Spleen (tissue), 7 donors: ENCODE measurements at regions not wholly inside any gene's neighbourhood (a gene's known extent, or its start where the extent isn't known, plus 50 kb on each side); places are given as distances from the start of the nearest gene placed in this dataset.

Experiments used
- POLR2A ChIP-seq, 3 donors: fragments of 450-650 bp; IDR thresholded peaks; one replicate each; pipeline ENCODE4 v1.5.1; 2017; ENCODE audit warnings: antibody characterized with exemption in 3 of 3, mild to moderate bottlenecking in 1 of 3
- TF ChIP-seq, protein P1 (sequence below), 11 experiments: fragments of 200-600 bp in 7 of 11; fragments of 450-650 bp in 4 of 11; sonication (generic) in 4 of 11; IDR thresholded peaks in 8 of 11; conservative IDR thresholded peaks in 3 of 11; 1 replicate in 7 of 11; 2 replicates in 4 of 11; pipeline versions ENCODE4 v1.4.0 to v1.8.0; 2016 to 2021; ENCODE audit warnings: antibody characterized with exemption in 11 of 11, inconsistent platforms in 4 of 11, mild to moderate bottlenecking in 1 of 11
- donor health status: DM: no; HTN: no; CAD: no; lungs with moderate emphysema.
- donor health status: DM: no; HTN: no; CAD: no.
- donor health status: DM: no; HTN: no; CAD: no.

DNA sequence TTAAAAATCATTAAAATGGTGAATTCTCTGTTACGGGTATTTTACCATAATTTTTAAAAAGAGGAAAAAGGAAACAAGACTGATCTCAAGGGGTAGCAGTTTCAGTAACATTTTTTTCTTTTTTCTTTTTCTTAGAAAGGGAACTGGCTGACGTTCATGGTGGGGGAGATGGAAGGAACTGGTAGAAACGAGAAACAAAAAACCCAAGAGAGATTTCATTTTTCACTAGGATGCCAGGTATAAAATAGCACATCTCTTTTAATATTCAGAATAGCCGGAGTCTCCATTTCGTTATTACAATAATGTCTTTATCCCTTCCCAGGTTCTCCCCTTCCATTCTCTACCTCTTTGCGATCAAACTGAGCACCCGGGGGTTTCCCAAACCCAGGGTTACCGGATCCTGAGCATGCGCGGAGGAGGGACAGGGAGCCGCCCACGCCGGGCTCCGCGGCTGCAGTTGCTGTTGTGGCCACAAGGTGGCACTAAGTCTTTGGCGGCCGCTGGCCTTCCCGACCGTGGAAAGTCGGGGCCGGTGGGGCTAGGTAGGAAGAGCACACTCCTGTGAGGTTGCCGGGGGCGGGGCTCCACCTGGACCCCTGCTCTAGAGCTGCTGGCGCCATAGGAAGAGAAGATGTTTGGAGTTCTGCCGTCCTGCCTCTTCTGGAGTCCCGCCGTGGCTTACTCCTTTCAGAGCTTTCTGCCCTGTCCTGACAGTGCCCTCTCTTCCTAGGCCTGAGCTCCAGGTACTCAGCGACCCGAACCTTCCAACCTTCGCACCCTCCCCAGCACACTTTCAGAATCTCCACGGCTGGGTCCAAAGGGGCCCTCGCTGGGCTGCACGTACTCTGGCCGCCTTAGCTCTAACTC is 146.8 kb downstream of the SH3BGRL2 start:
- TF ChIP-seq, protein P1, sequence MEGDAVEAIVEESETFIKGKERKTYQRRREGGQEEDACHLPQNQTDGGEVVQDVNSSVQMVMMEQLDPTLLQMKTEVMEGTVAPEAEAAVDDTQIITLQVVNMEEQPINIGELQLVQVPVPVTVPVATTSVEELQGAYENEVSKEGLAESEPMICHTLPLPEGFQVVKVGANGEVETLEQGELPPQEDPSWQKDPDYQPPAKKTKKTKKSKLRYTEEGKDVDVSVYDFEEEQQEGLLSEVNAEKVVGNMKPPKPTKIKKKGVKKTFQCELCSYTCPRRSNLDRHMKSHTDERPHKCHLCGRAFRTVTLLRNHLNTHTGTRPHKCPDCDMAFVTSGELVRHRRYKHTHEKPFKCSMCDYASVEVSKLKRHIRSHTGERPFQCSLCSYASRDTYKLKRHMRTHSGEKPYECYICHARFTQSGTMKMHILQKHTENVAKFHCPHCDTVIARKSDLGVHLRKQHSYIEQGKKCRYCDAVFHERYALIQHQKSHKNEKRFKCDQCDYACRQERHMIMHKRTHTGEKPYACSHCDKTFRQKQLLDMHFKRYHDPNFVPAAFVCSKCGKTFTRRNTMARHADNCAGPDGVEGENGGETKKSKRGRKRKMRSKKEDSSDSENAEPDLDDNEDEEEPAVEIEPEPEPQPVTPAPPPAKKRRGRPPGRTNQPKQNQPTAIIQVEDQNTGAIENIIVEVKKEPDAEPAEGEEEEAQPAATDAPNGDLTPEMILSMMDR (IDR thresholded peaks at IDR 0.05 in 8 of 11, conservative IDR thresholded peaks at IDR 0.05 in 3 of 11) = peak; percentile 82 to 100 (median 98)
- TF ChIP-seq POLR2A (IDR thresholded peaks at IDR 0.05) = no peak
